Eye (tissue), 1 donor: ENCODE measurements at regions not wholly inside any gene's neighbourhood (a gene's known extent, or its start where the extent isn't known, plus 50 kb on each side); places are given as distances from the start of the nearest gene placed in this dataset.
A peak's percentile ranks its signal among the peaks of the same experiment; 100 is the strongest.

Experiments
- DNase-seq: peaks from one replicate; pipeline ENCODE4 v3.0.0-alpha.2; 2015

GRCh38 chr3:174408310-174408709 is 450.8 kb upstream of the NAALADL2 start:
- no peak for DNase-seq

- peak; percentile 65 for DNase-seq
Observed at GRCh38 chr3:174409086-174409743, 449.9 kb upstream of the NAALADL2 start.

- no peak for DNase-seq
Observed at GRCh38 chr3:174413062-174413912, 445.8 kb upstream of the NAALADL2 start.

- no peak for DNase-seq
Observed at GRCh38 chr3:174414902-174415301, 444.2 kb upstream of the NAALADL2 start.

GRCh38 chr3:174417573-174417972 is 441.6 kb upstream of the NAALADL2 start:
- no peak for DNase-seq

- no peak for DNase-seq
Observed at GRCh38 chr3:174419216-174419615, 439.9 kb upstream of the NAALADL2 start.

- DNase-seq: no peak
Observed at GRCh38 chr3:174423936-174424335, 435.2 kb upstream of the NAALADL2 start.

GRCh38 chr3:174424656-174425055 is 434.5 kb upstream of the NAALADL2 start:
- DNase-seq: no peak

GRCh38 chr3:174425422-174425821 is 433.7 kb upstream of the NAALADL2 start:
- DNase-seq: no peak

GRCh38 chr3:174430986-174431385 is 428.1 kb upstream of the NAALADL2 start:
- no peak for DNase-seq

- no peak for DNase-seq
Observed at GRCh38 chr3:174431717-174432116, 427.4 kb upstream of the NAALADL2 start.

GRCh38 chr3:174436367-174436766 is 422.8 kb upstream of the NAALADL2 start:
- DNase-seq: no peak

- peak; percentile 38 for DNase-seq
Observed at GRCh38 chr3:174438501-174439145, 420.5 kb upstream of the NAALADL2 start.

GRCh38 chr3:174439331-174440252 is 419.5 kb upstream of the NAALADL2 start:
- peak; percentile 87 for DNase-seq

- DNase-seq: no peak
Observed at GRCh38 chr3:174440253-174440701, 418.9 kb upstream of the NAALADL2 start.

- peak; percentile 96 for DNase-seq
Observed at GRCh38 chr3:174440741-174441587, 418.2 kb upstream of the NAALADL2 start.

- DNase-seq: no peak
Observed at GRCh38 chr3:174441588-174442301, 417.4 kb upstream of the NAALADL2 start.

GRCh38 chr3:174442302-174442682 is 416.8 kb upstream of the NAALADL2 start:
- no peak for DNase-seq

- no peak for DNase-seq
Observed at GRCh38 chr3:174444391-174444790, 414.7 kb upstream of the NAALADL2 start.

GRCh38 chr3:174457758-174458157 is 401.4 kb upstream of the NAALADL2 start:
- DNase-seq: no peak

- DNase-seq: no peak
Observed at GRCh38 chr3:174460831-174461230, 398.3 kb upstream of the NAALADL2 start.
